DMS53 treated with DMSO at 0.1 percent for 48 hours (cell line): ENCODE measurements at regions not wholly inside any gene's neighbourhood (a gene's known extent, or its start where the extent isn't known, plus 50 kb on each side); places are given as distances from the start of the nearest gene placed in this dataset.
A peak's percentile ranks its signal among the peaks of the same experiment; 100 is the strongest.

ENCODE experiments used
- DNase-seq: peaks from one replicate; lab custom pipeline; 2025; ENCODE audit not compliant: unreplicated experiment; lab: John Stamatoyannopoulos, UW

DNA sequence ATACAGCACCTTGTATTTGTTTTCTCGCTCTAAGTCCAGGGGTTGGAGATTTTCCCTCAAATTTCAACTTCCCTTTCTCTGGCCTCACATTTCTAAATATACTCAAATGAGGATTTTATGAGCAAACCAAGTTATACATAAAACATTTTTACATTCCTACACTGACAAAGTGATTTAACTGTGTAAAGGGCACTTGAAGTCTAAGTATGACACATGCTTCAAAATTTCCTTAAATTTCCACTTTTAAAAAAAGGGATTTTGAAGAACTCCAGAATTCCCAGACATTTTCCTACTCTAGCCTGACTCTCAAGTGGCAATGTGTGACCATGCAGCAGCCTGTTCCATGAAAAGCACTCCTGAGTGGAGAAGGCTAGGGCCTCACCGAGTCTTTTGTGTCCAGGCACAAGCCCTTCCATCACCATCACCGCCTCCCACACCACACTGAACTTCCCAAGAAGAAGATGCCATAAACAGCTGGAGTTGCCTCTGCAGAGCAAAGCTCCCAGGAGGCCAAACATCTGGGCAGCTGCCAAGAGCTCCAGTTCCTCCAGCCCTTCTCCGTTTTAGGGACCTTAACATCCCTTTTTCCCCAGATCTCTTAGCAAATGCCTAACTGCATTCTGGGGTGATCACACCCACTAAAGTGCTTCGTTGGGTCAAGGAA, 68.9 kb downstream of the NCR2 start:
- no peak for DNase-seq

DNA sequence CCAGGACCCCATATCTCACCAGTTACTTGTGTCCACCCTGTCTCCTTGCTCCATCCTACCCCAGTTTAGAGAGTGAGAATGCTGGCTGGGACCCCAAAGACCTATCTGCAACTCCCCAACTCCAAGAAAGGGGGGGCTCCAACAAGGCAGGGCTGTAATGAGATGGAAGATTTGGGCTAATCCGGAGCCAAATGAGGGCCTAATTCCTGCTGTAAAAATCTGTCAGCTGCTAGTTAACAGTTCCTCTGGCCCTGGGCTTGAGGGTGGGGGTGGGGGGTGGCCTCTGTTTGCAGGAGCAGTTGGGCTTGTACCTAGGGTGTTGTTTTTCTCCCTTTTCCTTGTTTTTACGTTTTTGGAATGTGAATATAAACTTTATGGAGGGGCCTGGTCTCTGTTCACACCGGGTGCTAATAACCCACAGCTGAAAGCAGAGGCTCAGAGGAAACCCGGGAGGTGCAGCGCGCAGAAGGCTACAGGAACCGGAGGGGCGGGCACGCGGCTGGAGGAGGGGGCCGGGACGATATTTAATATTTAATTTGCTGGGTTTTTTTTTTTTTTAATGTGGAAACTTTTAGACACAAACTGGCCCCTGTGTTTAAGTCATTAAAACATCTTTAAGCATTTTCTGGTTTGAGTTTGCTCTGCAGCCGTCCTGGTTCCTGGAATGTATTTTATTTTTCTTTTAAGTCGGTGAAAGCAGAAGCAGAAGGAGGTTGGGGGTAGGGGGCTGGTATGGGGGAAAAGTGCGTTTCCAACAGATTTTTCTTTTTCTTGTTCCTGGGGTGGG, 70.7 kb downstream of the NCR2 start:
- DNase-seq, result no peak

DNA sequence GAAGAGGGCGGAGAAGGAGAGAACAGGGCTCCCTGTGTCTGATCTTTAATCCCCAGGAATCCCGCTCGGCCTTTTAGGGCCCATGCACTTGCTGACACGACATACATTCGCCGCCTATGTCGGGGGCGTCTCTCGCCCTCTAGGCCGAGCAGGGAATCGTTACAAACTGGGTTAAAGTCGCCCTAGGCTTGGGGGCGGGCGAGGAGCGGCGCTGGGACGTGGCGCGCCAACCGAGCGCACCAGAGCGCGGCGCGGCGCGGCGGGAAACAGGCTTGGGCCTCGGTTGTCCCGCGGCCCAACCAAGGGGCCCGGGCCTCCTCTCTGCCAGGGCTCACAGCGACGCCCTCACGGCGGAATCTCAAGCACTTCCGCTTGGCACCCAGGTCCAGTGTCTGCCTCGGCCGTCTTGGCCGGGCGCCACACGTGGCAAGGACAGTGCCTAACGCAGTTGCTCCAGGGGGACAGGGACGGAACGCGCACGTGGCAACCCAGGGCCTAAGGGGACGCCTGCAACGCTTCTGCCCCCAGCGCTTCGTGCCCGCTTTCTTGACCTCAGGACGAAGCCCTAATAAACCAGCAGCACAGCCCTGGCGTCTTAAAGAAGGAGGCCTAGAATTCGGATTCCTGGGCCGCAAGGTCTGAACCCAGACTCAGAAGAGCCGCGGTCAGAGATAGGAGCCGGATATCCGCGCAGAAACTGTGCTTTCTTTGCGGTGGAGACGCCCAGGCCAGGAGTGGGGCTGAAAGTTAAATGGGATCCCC, 71.5 kb downstream of the NCR2 start:
- DNase-seq, result no peak

DNA sequence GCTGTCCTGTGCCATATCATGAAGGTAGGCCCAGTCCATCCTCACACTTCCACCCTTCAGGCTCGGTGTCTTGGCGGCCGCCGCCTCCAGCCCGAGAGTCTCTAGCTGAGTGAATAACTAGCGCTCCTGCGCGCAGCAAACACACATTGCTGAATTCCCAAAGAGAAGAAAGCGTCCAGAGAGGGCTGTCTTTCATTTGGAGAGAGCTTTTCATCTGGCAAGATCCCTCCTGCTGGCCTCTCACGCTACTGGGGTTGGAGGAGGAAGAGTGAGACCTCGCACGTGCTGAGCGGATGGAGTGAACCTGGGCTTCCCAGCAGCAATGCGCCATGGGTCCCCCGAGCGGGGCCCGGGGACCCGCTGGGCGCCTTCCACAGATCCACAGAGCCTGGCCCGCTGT, 73.2 kb downstream of the NCR2 start:
- no peak for DNase-seq

DNA sequence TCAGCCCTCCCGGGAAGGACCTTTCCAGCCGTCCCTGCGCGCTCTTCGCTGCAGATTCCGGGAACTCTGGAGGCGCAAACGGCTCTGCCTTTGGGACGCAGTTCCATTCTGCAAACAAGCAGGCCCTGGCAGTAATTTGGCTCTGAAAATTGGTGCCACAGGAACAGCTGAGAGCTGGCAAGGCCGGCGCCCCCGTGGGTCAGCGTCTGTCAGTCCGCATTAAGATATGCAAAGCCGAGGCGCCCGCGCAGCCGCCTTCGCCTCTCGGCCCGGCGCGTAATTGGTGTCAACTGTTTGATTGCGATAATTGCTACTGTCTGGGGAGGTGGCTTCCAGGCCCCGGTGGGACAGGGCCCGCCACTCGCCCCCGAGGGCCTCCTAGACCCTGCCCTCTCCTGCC, 73.6 kb downstream of the NCR2 start:
- DNase-seq, result no peak

DNA sequence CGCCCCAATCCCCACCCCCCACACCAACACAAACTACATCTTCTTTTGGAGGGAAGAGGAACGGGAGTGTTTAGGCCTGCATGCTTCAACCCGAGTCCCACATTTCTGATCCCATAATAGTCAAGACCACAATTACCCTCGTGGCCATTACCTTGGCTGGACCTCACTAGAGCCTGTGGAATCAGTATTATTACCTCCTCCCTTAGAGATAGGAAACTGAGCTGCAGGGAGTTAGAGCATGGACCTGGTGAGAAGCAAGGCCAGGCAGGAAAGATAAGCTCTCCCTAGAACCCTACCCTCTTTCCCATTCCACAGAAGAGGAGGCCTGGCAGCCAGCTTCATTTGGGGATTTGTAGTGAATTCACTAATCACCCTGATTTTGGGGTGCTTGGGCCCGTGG, 74.1 kb downstream of the NCR2 start:
- DNase-seq, result no peak

DNA sequence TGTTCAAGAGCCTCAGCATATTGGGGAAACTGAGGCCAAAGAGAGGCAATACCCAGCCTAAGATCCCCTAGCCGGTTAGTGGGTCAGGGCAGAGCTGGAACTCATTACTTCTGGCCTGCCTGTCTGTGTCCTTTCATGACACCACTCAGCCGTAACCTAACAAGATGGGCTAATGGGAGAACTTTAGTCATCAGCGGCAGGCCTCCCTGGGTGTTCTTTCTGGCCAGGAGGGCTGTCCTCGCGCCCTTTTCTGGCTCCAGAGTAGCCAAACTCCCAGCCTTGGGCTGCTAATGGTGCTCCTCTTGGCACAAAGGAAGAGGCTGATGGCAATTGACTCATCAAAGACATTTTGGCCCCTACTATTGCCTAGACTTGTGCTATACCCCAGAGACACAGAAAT, 76.6 kb downstream of the NCR2 start:
- no peak for DNase-seq

DNA sequence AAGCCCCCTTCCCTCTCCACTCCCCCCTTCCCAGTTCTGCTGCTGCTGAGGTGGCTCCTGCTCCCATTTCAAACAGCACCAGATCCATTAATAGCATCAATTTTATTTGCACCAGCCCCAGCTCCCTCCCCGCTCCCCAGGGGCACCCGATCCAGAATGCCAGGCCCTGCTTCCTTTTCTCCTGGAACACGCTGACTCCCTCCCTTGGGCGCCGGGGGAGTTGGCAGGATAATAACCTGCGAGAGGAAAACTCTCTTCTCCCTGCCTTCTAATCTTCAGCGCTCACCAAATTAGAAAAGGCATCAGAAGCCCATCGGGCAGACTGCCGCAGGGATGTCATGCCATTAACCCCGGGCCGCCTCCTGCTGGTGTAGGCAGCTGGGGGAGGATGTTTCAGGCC, 77.8 kb downstream of the NCR2 start:
- no peak for DNase-seq

DNA sequence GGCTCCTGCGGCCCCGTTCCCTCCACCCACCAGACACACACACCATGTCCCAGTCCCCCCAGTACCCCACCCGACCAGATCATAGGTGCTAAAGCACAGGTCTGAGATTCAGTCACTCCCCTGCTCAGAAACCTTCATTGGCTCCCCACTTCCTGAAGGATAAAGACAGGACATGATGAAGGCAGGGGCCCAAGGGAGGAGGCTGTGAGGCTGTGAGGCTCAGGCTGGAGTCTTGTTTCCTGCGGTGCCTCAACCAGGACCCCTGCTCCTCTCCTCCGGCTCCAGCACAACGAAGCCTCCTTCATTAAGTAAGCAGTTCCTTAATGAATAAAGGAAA, 81.1 kb downstream of the NCR2 start:
- DNase-seq, result no peak

DNA sequence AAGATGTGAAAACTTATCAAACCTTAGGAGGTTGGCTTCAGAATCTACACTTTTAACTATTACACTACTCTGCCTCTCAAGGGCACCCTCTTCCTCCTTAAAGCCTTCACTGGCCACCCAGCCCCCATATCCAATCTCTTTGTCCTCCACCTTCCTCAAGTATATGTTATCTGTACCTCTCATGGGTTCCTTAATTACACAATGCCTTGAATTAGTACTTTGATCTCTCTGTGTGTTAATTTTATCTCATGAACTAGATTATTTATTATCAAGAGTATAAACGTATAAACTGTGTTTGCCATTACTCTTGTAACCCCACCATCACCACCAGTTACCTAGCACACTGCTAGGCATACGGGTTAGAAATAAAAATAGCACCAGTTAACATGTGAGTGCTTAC, 83.3 kb downstream of the NCR2 start:
- no peak for DNase-seq

DNA sequence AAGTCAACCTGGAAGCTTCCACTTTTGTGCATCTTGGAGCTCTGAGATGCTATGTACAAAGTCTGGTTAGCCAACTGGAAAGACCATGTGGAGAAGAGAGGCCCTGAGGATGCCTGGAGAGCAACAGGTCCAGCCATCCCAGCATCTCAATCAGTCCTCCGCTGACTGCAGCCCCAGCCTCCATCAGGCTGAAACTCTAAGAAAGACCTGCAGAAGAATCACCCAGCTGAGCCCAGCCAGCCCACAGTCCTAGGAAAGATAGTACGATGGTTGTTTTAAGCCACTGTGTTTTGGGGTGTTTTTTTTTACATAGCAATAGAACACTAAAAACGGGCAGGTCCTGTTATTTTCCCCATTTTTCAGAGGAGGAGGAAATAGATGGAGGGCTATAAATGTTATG, 84.0 kb downstream of the NCR2 start:
- no peak for DNase-seq

DNA sequence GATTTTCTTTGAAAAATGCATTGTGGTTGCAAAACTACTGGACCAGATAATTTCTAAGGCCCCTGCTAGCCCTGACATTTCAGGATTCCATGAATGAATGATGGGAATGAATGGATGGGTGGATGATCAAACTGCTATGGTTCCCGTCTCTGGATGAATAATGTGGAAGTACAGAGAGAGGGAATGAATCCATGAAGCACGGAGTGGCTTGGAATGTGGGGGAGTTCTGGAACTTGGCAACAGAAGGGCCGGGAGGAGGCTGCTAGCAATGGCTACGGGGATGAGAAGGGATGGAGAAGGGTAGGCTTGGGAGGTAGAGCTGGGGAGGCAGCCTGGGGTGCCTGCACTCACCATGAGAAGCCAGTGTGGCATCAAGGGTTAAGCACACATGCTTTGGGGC, 84.8 kb downstream of the NCR2 start:
- no peak for DNase-seq

DNA sequence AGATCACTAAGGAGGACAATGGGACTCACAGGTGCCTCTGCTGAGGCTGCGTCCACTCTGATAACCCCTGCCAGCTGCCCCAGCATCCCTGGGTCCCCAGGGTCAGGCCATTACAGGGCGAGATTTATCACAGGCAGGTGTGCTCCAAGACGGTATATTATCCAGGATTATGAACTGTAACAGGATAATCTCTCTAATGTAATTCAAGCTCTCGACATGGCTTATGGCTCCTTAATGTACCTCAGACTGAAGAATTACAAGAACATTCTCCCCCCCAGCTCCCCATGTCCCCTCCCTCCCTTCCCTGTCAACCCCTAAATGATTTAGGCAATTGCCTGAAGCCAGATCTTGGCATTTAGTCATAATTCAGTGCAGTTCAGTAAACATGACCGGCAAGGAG, 86.8 kb downstream of the NCR2 start:
- no peak for DNase-seq

DNA sequence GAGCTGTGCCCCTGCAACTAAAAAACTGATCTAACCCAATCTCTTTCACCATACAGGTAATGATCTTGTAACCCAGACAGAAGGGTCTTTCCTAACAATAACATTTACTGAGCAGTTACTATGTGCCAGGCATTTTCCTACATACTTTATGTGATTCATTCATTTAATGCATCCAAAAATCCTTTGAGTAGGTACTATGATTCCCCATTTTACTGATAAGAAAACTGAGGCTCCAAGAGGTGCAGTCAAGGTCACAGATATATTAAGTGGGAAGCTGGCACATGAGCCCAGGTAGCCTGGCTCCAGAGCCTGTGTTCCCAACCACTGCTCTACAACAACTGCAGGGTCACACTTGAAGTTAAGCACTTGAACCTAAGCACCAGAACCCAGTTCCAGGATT, 87.6 kb downstream of the NCR2 start:
- DNase-seq, result no peak

DNA sequence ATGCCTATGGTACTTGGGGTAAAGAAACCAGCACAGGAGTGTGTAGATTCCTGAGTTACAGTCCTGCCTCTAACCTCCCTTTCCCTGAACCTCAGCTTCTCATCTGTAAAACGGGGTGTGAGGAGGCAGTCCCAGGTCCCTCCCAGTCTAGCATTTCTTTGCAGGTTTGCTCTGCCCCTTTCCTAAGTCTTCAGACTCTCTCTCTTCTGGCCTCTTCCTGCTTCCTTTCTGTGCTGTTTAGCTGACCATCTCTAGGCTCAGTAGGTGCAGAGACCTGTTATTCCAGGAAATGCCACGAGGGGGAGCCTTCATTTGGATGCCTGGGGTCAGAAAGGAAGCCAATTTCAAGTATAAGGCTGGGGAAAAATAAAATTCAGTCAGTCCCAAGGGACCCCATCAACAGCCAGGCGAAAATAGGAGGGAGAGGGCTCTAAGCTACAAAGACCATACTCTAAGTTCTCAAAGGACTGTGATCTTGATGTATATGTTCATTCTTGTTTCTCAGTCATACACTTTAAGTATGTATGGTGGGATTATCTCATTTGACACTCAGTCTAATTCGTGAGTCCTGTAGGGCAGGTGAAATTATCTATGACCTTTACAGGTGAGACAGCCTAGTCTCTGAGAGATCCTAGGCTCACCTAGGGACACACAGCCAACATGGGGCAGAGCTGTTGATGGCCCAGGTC, 89.1 kb downstream of the NCR2 start:
- peak; percentile 86 for DNase-seq

DNA sequence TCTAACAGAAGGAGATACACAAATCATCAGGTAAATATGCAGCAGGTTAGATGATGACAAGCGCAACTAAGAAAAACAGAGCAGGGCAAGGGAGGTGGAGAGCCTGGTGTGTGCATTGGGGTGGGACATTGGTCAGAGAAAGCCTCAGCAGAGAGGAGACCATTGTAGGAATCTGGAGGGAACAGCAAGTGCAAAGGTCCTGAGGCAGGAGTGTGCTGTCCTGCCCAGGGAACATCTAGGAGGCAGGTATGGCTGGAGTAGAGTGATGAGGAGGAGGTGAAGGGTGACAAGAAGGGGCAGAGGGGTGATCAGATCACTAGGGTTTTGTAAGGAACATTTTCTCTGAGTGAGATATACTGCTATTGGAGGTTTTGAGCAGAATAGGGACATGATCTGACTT, 90.1 kb downstream of the NCR2 start:
- DNase-seq, result no peak

DNA sequence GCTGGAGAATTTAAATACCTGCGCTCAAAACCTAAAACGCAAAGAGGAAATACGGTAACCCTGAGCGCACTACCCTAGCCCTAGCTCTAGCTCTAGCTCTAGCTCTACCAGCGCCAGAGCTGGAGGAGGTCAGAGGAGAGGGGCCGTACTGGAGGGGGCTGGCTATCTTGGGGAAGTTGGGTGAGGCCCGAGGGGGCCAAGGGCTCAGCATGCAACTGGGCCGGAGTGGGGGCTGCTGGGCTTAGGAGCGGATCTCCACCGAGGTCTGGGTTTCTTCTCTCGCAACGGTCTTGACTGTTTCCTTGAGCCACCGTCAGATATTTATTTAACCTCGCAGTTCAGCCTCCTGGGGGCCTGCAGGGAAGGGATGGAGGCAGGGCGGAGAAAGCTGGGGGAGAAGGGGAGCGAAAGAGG, 91.0 kb downstream of the NCR2 start:
- DNase-seq, result no peak

DNA sequence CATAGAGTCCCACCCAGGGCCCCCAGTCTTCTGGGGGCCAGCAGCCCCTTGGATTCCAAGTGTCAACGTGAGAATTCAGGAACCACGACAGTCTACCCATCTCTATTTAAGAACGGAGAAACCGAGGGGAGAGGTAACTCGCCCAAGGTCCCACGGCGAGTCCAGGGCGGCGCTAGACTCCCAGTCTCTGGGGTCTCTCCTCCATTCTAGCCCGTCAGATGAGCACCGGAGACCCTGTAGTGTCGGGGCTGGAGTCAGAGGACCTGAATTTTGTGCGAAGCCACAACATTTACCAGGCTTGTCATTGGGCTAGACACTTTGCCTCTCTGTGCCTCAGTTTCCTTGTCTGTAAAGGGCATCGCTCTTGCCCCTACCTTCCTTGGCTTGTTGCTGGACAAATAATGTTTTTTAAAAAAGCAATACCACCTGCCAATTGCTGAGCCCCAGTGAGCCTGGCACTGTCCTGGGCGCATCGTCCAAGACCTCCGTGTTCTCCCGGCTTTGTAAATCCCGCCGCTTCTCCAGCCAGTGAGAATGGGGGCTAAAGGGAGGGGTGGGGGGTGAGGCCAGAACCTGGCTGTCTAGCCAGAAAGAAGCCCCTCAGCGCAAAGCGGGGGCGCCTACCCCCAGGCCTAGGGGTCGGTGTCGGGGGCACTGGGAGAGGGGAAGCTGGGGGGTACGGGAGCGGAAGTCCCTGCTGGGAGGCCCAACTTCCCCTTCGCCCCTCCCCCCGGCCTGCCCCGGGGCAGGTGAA, 91.7 kb downstream of the NCR2 start:
- no peak for DNase-seq

DNA sequence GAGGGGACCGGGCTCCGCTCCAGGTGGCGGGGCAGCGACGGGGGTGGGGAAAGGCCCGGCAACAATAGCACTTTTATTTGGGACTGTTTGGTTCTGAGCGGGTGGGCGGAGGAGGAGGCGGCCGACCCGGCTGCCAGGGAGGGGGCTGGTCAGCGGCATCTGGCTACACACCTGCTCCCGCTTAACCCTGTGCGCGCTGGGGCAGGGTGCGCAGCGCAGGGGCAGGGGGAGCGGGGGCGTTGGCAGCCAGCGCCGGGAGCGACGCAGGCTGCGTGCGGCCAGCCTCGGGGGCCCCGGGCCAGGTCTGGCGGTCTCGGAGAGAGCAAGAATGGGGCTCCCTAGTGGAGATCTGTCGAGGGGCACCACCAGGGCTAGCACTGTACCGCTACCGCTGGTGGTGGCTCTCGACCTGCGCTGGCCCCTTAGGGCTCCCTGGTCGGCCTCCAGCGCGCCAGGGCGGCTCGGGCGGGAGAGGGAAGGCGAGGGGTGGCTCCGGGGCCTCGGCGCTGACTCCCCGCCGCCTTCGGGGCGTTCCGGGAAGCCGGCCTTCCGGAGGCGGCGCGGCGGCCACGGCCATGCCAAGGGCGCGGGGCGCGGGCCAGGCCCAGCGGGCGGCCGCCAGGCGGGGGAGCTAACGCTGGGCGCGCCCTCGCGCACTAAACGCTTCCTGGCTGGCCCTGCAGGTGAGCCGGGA, 92.4 kb downstream of the NCR2 start:
- DNase-seq, result peak; percentile 39

DNA sequence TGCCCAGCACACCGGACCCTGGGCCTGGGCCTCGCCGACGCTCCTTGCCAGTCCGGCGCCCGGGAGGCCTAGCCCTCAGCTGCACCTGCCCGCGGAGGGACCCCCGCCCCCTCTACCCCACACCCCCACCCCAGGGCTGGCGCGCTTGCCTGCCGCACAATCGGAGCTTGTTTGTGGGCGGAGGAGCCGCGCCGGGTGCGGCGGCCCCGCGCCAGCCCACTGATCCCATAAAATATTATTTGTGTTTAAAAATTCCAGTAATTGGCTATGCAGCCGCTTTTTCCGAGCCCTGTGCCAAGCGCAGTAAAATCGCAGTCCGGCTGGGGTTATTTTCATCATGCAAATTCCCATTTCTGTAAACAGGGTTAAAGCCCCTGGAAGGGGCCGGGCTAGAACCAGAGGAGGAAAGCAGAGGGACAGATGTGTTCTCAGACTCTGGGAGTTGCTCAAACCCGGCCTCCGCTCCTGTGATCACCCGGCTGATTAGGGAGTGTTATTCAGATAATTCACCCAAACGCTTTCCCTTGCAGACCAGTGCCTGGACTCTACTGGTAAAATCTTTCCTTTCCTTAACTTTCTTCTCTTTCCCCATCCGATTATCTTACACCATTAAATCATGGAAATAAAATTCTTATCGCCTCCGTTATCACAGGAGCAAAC, 93.1 kb downstream of the NCR2 start:
- no peak for DNase-seq
